Cardiac fibroblast (primary cell): ENCODE measurements at regions not wholly inside any gene's neighbourhood (a gene's known extent, or its start where the extent isn't known, plus 50 kb on each side); places are given as distances from the start of the nearest gene placed in this dataset.

Experiments
- DNase-seq, 2 donors: peaks; one replicate each; pipeline versions ENCODE4 v3.0.0 to v3.0.0-alpha.2; 2010; ENCODE audit warnings: low read depth in 2 of 2
- H3K4me3 ChIP-seq, 2 donors: replicated peaks in 1 of 2; 1 replicate in 1 of 2; 2 replicates in 1 of 2; pipeline ENCODE4 v1.5.1; 2011; ENCODE audit warnings: low read depth in 2 of 2, low read length in 2 of 2, mild to moderate bottlenecking in 2 of 2, moderate library complexity in 1 of 2
- CTCF ChIP-seq: IDR thresholded peaks from one replicate; pipeline ENCODE4 v1.5.1; 2011; ENCODE audit warnings: low read depth, mild to moderate bottlenecking, low read length, inconsistent platforms

GRCh38 chr9:16184964-16185646 lies 632.3 kb downstream of the CCDC171 start:
- no peak overlapping the region for H3K4me3 ChIP-seq
- TF ChIP-seq CTCF, result no peak
- peak in 1 of 2 donors; percentile 18 for DNase-seq

- H3K4me3 ChIP-seq, result no peak overlapping the region
- TF ChIP-seq CTCF, result no peak
- DNase-seq, result peak in 1 of 2 donors; percentile 39
Measured at GRCh38 chr9:16191191-16191590, 638.3 kb downstream of the CCDC171 start.

GRCh38 chr9:16191691-16192402 lies 639.0 kb downstream of the CCDC171 start:
- TF ChIP-seq CTCF, result peak; percentile 90
- H3K4me3 ChIP-seq, result no peak overlapping the region
- peak; percentile 90 to 94 for DNase-seq

- peak; percentile 71 to 79 for DNase-seq
- no peak for TF ChIP-seq CTCF
- H3K4me3 ChIP-seq, result no peak overlapping the region
Measured at GRCh38 chr9:16192403-16193017, 639.7 kb downstream of the CCDC171 start.

GRCh38 chr9:16193066-16193465 lies 640.2 kb downstream of the CCDC171 start:
- no peak for DNase-seq
- TF ChIP-seq CTCF, result no peak
- H3K4me3 ChIP-seq, result no peak overlapping the region

- H3K4me3 ChIP-seq, result no peak overlapping the region
- DNase-seq, result peak in 1 of 2 donors; percentile 52
- TF ChIP-seq CTCF, result no peak
Measured at GRCh38 chr9:16196206-16196605, 643.4 kb downstream of the CCDC171 start.
